ENCODE measurements at regions not wholly inside any gene's neighbourhood (a gene's known extent, or its start where the extent isn't known, plus 50 kb on each side); places are given as distances from the start of the nearest gene placed in this dataset.
A peak's percentile ranks its signal among the peaks of the same experiment; 100 is the strongest.

GRCh38 chr11:116631201-116631600 is 141.6 kb downstream of the BUD13 start:
- H3K4me1 ChIP-seq (ENCODE audit: control insufficient read depth, insufficient read depth, low read length), result no peaks in the 10 kb centered on the region
- WGBS, 2 experiments (ENCODE audit: insufficient coverage in 1 of 2, insufficient read length in 1 of 2), result 94 to 100% methylated on average over 1 to 3 of the region's 3 CpGs
- H3K36me3 Mint-ChIP-seq (ENCODE audit: low read depth), result no peaks in the 10 kb centered on the region
- H3K9me3 ChIP-seq (ENCODE audit: control insufficient read depth, low read length), result no peaks in the 10 kb centered on the region
- no peak overlapping the region for H3K27ac Mint-ChIP-seq
- no peaks in the 10 kb centered on the region for H3K27me3 ChIP-seq (ENCODE audit: control insufficient read depth, insufficient read depth, low read length, poor library complexity, severe bottlenecking)
- TF ChIP-seq, protein P1, sequence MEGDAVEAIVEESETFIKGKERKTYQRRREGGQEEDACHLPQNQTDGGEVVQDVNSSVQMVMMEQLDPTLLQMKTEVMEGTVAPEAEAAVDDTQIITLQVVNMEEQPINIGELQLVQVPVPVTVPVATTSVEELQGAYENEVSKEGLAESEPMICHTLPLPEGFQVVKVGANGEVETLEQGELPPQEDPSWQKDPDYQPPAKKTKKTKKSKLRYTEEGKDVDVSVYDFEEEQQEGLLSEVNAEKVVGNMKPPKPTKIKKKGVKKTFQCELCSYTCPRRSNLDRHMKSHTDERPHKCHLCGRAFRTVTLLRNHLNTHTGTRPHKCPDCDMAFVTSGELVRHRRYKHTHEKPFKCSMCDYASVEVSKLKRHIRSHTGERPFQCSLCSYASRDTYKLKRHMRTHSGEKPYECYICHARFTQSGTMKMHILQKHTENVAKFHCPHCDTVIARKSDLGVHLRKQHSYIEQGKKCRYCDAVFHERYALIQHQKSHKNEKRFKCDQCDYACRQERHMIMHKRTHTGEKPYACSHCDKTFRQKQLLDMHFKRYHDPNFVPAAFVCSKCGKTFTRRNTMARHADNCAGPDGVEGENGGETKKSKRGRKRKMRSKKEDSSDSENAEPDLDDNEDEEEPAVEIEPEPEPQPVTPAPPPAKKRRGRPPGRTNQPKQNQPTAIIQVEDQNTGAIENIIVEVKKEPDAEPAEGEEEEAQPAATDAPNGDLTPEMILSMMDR (conservative IDR thresholded peaks at IDR 0.05), result no peak
- H3K9me3 Mint-ChIP-seq, result no peaks in the 10 kb centered on the region
- H3K4me1 Mint-ChIP-seq, result no peaks in the 10 kb centered on the region
- H3K4me3 Mint-ChIP-seq, result no peak overlapping the region
- H3K27ac ChIP-seq (ENCODE audit: low read depth, low read length), result no peak overlapping the region
- H3K9ac ChIP-seq (ENCODE audit: extremely low read depth, low read length, poor library complexity, severe bottlenecking), result no peak overlapping the region
- H3K27me3 Mint-ChIP-seq (ENCODE audit: insufficient read depth), result peaks cover 2% of the 10 kb centered on the region
- H3K4me3 ChIP-seq (ENCODE audit: low read length), result no peak overlapping the region
- no peaks in the 10 kb centered on the region for H3K36me3 ChIP-seq (ENCODE audit: control insufficient read depth, insufficient read depth, low read length)
- DNase-seq, result peak; percentile 23

- Mint-ChIP-seq H3K4me3 (no peak overlapping the region), H3K27me3 (ENCODE audit: insufficient read depth) (peaks cover 2% of the 10 kb centered on the region), H3K9me3 (no peaks in the 10 kb centered on the region), H3K27ac (no peak overlapping the region), H3K36me3 (ENCODE audit: low read depth) (no peaks in the 10 kb centered on the region), H3K4me1 (no peaks in the 10 kb centered on the region)
- Histone ChIP-seq H3K9ac (ENCODE audit: extremely low read depth, low read length, poor library complexity, severe bottlenecking) (no peak overlapping the region), H3K27me3 (ENCODE audit: control insufficient read depth, insufficient read depth, low read length, poor library complexity, severe bottlenecking) (no peaks in the 10 kb centered on the region), H3K9me3 (ENCODE audit: control insufficient read depth, low read length) (no peaks in the 10 kb centered on the region), H3K4me3 (ENCODE audit: low read length) (no peak overlapping the region), H3K27ac (ENCODE audit: low read depth, low read length) (no peak overlapping the region), H3K4me1 (ENCODE audit: control insufficient read depth, insufficient read depth, low read length) (no peaks in the 10 kb centered on the region), H3K36me3 (ENCODE audit: control insufficient read depth, insufficient read depth, low read length) (no peaks in the 10 kb centered on the region)
- TF ChIP-seq, protein P1 (conservative IDR thresholded peaks at IDR 0.05), result no peak
- DNase-seq, result peak; percentile 18
- 93% methylated on average over 1 of the region's 1 CpG; no CpG with 5 or more reads in 1 of the 2 experiments for WGBS, 2 experiments (ENCODE audit: insufficient coverage in 1 of 2, insufficient read length in 1 of 2)
Observed at GRCh38 chr11:116618461-116618860, 154.3 kb downstream of the BUD13 start.

DNA sequence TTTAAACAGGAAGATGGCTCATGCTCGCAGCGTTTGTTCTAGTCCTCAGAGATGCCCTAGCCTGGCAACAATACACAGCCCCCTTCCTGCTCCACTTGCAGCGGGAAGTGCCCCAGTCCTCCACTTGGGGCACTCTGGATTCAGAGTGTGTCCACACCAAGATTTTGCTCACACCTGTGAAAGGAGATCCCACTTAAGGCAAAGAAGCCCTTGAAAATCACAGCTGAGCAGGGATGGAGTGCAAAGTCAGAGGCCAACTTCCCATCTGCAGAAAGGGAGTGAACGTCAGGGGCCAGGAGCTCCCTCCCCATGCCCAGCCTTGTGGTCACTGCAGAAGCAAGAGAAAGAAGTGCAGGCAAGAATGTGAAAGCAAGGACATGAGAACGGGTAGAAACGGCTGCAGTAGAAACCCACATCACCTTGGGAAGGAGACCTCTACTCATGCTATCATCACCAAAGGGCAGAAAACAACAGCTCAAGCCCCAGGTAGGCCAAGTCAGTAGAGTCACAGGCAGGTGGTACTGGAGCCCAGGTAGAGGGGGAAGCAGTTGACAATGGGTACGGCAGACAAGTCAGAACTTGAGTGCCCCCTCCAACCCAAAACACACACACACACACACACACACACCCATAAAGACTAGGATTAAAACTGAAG is 157.4 kb downstream of the BUD13 start:
- no peak overlapping the region for H3K27ac ChIP-seq (ENCODE audit: low read depth, low read length)
- TF ChIP-seq, protein P1 (conservative IDR thresholded peaks at IDR 0.05), result peak; percentile 60
- H3K4me3 Mint-ChIP-seq, result no peak overlapping the region
- no peak overlapping the region for H3K27ac Mint-ChIP-seq
- H3K27me3 Mint-ChIP-seq (ENCODE audit: insufficient read depth), result peaks cover 10% of the 10 kb centered on the region
- 90% methylated on average over 3 to 7 of the region's 7 CpGs for WGBS, 2 experiments (ENCODE audit: insufficient coverage in 1 of 2, insufficient read length in 1 of 2)
- H3K9me3 Mint-ChIP-seq, result no peaks in the 10 kb centered on the region
- H3K9me3 ChIP-seq (ENCODE audit: control insufficient read depth, low read length), result no peaks in the 10 kb centered on the region
- no peaks in the 10 kb centered on the region for H3K4me1 Mint-ChIP-seq
- H3K4me3 ChIP-seq (ENCODE audit: low read length), result no peak overlapping the region
- H3K36me3 ChIP-seq (ENCODE audit: control insufficient read depth, insufficient read depth, low read length), result no peaks in the 10 kb centered on the region
- H3K9ac ChIP-seq (ENCODE audit: extremely low read depth, low read length, poor library complexity, severe bottlenecking), result no peak overlapping the region
- H3K4me1 ChIP-seq (ENCODE audit: control insufficient read depth, insufficient read depth, low read length), result no peaks in the 10 kb centered on the region
- H3K27me3 ChIP-seq (ENCODE audit: control insufficient read depth, insufficient read depth, low read length, poor library complexity, severe bottlenecking), result peaks cover 7% of the 10 kb centered on the region
- no peaks in the 10 kb centered on the region for H3K36me3 Mint-ChIP-seq (ENCODE audit: low read depth)
- peak; percentile 50 for DNase-seq

Measured in endodermal cell (in vitro differentiated cells).